ENCODE measurements at regions not wholly inside any gene's neighbourhood (a gene's known extent, or its start where the extent isn't known, plus 50 kb on each side); places are given as distances from the start of the nearest gene placed in this dataset.

- ChIA-PET POLR2A (no interaction called here), CTCF (interaction anchor here (1.1 to 6.4 kb wide), 4 partner anchors 20 to 660 kb away, joined by 3 to 51 read pairs (median 4); no protein-coding TSS in a partner anchor)
- Histone ChIP-seq H3K9ac (no peak overlapping the region), H3K4me3 (ENCODE audit: low read depth in 2 of 2, low read length in 1 of 2) (no peak overlapping the region), H3K4me2 (no peak overlapping the region), H2AFZ (ENCODE audit: low read depth) (no peak overlapping the region), H3K36me3 (replicated peaks in 1 of 2; ENCODE audit: control insufficient read depth in 1 of 2, insufficient read depth in 2 of 2, low read length in 1 of 2) (no peaks in the 10 kb centered on the region), H3K9me2 (no peaks in the 10 kb centered on the region), H3K27ac (ENCODE audit: low read depth in 2 of 2, low read length in 1 of 2) (no peak overlapping the region), H3K27me3 (ENCODE audit: insufficient read depth) (peaks cover 63% of the 10 kb centered on the region), H3K79me2 (ENCODE audit: insufficient read depth) (no peaks in the 10 kb centered on the region), H4K20me1 (ENCODE audit: insufficient read depth) (no peaks in the 10 kb centered on the region), H3K4me1 (ENCODE audit: control insufficient read depth in 1 of 2, insufficient read depth in 2 of 2, low read depth in 1 of 2, low read length in 1 of 2) (no peaks in the 10 kb centered on the region), H3F3A (replicated peaks; ENCODE audit: insufficient read depth) (no peaks in the 10 kb centered on the region), H3K9me3 (no peaks in the 10 kb centered on the region)
- 2% methylated on average over 9 of the region's 9 CpGs for WGBS (ENCODE audit: low lambda C conversion rate)
- TF ChIP-seq, protein P1, sequence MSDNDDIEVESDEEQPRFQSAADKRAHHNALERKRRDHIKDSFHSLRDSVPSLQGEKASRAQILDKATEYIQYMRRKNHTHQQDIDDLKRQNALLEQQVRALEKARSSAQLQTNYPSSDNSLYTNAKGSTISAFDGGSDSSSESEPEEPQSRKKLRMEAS (IDR thresholded peaks at IDR 0.05; ENCODE audit: low read depth) = no peak
- no peak for TF ChIP-seq MEF2A (IDR thresholded peaks at IDR 0.05; ENCODE audit: borderline replicate concordance, low read depth)
- TF ChIP-seq CTCF (IDR thresholded peaks at IDR 0.05) = no peak
- no peak for TF ChIP-seq EZH2phosphoT487 (IDR thresholded peaks at IDR 0.05; ENCODE audit: borderline replicate concordance, low read depth)
- no peak for TF ChIP-seq RXRA (IDR thresholded peaks at IDR 0.05; ENCODE audit: borderline replicate concordance, low read depth)
- TF ChIP-seq GATA2 (CRISPR knock-in tag; IDR thresholded peaks at IDR 0.05) = no peak
- no peak for TF ChIP-seq MXI1 (IDR thresholded peaks at IDR 0.05; ENCODE audit: low read depth, low read length)
- TF ChIP-seq, protein P2, sequence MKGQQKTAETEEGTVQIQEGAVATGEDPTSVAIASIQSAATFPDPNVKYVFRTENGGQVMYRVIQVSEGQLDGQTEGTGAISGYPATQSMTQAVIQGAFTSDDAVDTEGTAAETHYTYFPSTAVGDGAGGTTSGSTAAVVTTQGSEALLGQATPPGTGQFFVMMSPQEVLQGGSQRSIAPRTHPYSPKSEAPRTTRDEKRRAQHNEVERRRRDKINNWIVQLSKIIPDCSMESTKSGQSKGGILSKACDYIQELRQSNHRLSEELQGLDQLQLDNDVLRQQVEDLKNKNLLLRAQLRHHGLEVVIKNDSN (IDR thresholded peaks at IDR 0.05; ENCODE audit: borderline replicate concordance, low read depth) = no peak
- no peak for TF ChIP-seq NFIC (IDR thresholded peaks at IDR 0.05; ENCODE audit: borderline replicate concordance)
- TF ChIP-seq GABPA (IDR thresholded peaks at IDR 0.05; ENCODE audit: low read depth) = no peak
- TF ChIP-seq JUND (IDR thresholded peaks at IDR 0.05) = no peak
- TF ChIP-seq ELF1 (IDR thresholded peaks at IDR 0.05) = no peak
- TF ChIP-seq, protein P3, sequence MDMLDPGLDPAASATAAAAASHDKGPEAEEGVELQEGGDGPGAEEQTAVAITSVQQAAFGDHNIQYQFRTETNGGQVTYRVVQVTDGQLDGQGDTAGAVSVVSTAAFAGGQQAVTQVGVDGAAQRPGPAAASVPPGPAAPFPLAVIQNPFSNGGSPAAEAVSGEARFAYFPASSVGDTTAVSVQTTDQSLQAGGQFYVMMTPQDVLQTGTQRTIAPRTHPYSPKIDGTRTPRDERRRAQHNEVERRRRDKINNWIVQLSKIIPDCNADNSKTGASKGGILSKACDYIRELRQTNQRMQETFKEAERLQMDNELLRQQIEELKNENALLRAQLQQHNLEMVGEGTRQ (IDR thresholded peaks at IDR 0.05; ENCODE audit: borderline replicate concordance, low read depth, low read length) = no peak
- no peak for DNase-seq
Measured at GRCh38 chr20:22680031-22680740, 95.8 kb upstream of the FOXA2 start.

All from SK-N-SH (cell line).